Right forelimb (tissue), 1 donor: ENCODE measurements at regions not wholly inside any gene's neighbourhood (a gene's known extent, or its start where the extent isn't known, plus 50 kb on each side); places are given as distances from the start of the nearest gene placed in this dataset.
"Not testable (repeated sequence)": the region's sequence is repeated elsewhere in the genome, so short reads cannot be mapped to it uniquely, and the experiment has no call there.

Source experiments
- DNase-seq: peaks from one replicate; pipeline ENCODE4 v3.0.0-alpha.2; 2018

DNA sequence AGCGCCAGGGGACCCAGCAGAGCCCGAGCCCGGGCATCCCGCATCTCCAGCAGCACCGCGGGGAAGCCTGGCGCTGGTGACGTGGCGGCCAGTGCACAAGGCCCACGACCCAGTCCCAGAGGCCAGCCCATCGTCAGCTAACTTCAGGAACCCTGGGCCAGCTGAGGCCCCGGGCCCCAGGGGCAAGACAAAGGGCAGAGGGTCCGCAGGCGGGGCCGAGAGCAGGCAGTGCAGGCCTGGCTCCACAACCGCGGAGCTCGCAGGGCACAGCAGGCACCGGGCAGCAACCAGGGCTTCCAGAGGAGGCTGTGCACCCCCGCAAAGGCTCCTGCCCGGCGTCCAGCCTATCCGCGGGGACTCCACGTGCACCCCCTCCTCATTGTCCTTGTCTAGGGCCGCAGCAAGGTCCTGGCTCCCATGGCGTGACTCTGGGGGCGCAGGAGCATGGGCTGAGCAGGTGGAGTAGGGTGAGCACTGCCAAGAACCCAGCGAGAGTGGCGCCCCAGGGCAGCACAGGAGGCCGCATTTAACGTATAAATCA is 352.5 kb downstream of the KCNJ18 start:
- DNase-seq, result not testable (repeated sequence)

- not testable (repeated sequence) for DNase-seq
These were observed 355.2 kb downstream of the KCNJ18 start for GRCh38 chr17:22047521-22047920.

- DNase-seq, result not testable (repeated sequence)
These were observed 355.9 kb downstream of the KCNJ18 start for GRCh38 chr17:22048226-22048625.

DNA sequence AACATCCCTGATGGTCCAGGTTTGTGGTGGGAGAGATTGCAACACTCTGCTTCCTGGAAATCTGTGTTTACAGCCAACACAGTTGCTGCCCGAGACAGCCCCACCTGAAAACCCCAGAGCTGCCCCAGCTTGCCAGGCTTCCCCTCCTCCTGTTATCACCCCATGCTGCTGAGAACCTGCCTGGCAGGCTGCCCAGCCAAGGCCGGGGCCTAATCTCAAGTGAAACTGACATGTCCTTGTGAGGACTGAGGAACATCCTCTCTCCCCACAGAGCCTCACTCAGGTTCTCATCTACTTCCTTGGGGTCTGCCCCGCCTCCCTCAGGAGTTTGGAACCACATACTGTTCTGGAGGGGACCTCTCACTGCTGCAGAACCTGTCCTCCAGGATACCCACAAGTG is 358.4 kb downstream of the KCNJ18 start:
- not testable (repeated sequence) for DNase-seq

DNA sequence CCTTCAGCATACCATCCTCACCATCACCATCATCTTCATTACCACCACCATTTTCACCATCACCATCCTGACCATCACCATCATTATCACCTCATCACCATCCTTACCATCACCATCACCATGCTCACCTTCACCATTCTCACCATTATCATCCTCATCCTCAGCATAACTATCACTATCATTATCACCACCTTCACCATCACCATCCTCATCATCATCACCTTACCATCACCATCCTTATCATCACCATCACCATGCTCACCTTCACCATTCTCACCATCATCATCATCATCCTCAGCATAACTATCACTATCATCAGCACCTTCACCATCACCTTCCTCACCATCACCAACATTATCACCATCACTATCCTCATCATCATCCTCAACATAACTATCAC is 360.4 kb downstream of the KCNJ18 start:
- DNase-seq, result not testable (repeated sequence)

DNA sequence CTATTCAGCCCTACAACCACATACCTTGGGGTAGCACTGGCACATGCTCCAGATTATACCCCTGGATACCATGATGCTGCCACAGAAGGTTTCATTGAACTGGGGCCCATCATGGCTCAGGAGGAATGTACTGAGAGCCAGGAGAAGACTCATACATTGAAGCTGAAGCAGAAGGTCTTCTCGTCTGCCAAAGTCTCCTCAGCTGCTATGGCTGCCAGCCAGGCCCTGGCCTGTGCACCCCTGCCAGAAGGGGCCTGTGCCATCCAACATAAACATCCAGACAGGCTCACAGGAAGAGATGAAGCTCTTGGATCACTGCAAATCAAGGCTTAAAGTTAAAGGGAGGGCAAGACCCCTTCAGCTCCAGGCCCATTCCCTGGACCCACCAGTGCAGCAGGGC is 364.2 kb downstream of the KCNJ18 start:
- not testable (repeated sequence) for DNase-seq

DNA sequence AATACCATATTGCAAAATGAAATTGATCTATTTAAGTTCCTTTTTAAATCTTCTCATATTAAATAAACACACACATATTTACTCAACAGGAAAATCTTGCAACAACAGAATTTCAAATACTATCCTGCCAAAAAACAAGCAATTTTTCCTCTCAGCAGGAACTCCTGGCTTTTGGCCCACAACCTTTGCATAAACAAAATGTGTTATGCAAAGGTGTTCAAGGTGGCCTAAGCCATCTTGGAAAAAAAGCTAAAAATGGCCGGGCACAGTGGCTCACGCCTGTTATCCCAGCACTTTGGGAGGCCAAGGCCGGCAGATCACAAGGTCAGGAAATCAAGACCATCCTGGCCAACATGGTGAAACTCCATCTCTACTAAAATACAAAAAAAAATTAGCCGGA is 383.6 kb downstream of the KCNJ18 start:
- not testable (repeated sequence) for DNase-seq

DNA sequence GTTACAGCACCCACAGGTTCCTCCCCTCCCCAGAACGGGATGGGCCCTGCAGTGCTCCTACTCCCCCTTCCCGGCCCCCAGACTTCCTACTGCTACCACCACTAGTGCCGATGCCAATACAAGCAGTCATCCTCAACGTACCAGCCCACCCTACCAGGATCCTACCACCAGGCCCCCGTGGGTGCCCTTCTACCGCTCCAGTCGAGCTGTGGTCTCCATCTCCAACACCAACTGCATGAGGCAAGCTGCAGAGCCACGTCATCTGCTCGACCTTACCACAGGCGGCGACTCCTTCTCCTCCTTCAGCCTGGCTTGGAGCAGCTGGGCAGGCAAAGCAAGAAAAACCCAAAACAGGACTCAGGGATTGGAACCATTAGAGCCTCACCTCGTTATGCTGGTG is 396.3 kb downstream of the KCNJ18 start:
- not testable (repeated sequence) for DNase-seq

GRCh38 chr17:22090263-22090935 is 398.1 kb downstream of the KCNJ18 start:
- DNase-seq, result no peak

GRCh38 chr17:22091041-22091679 is 398.8 kb downstream of the KCNJ18 start:
- DNase-seq, result not testable (repeated sequence)

DNA sequence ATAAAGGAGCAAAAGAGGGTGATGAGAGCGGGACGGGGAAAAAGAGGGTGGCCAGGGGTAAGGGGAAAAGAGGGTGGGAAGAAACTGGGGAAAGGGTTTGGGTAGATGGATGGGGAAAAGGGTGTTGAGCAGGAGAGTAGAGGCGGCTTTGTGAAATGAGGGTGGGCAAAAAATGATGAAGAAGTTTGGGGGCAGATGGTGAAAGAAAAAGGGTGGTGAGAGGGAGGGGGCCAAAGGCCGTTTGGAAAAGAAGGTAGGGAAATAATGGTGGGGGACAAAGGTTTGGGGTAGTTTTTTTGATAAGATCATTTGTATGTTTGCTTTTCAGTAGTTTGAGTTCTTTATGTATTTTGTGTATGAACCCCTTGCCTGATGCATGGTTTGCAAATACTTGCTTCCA is 399.5 kb downstream of the KCNJ18 start:
- not testable (repeated sequence) for DNase-seq

DNA sequence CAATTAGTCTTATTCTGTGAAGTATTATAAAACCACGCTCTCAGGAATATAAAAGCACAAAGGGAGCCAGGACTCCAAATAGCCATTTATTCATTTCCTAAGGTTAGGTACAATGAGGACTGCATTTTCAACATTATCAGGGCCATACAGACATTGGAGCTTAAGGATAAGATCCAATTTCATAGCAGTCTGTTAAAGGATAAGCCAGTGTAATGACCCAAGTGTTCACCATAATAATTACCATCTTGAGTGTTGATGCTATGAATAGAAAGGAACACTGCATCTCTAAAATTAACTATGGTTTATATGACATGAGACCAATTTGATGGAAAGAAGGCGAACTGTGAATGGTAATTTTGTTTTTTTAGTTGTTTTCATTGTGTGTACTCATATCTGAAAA is 403.1 kb downstream of the KCNJ18 start:
- DNase-seq, result not testable (repeated sequence)

- DNase-seq, result not testable (repeated sequence)
These were observed 407.3 kb downstream of the KCNJ18 start for GRCh38 chr17:22099633-22100032.

GRCh38 chr17:22102177-22102576 is 409.9 kb downstream of the KCNJ18 start:
- no peak for DNase-seq

GRCh38 chr17:22116720-22117119 is 424.4 kb downstream of the KCNJ18 start:
- not testable (repeated sequence) for DNase-seq

DNA sequence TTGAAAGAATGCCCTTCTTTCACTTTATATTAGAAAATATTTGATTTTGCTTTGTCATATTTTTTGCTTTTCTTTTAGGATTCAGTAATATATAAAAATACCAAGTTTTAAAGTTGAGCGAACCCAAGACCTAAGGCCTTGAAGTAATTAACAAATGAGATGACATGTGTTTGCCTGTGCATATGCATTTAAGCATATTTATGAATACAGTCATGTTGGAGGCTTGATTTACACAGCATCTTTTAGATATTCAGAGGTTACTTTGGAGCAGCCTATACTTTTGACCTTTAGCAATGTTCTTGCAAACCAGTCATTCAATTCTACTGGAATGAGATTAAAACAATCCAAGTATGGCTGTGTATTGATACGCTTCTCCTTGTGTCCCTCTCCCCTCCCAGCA is 425.1 kb downstream of the KCNJ18 start:
- DNase-seq, result not testable (repeated sequence)

DNA sequence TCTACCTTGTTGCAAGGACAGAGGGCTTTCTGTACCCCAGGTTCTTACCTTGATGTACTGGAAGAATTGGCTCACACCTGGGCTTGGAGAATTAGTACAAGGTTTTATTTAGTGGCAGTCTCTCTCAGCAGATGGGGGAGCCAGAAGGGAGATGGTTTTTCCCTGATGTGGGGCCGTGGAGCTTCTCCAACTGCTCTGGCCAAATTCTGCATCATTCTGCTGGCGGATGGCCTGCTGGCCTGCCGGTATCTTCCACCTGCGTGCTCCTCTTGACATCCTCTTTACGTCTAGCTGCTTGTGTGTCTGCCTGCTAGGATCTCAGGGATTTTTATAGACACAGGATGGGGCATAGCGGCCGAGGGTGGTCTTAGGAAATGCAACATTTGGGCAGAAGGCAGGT is 426.7 kb downstream of the KCNJ18 start:
- not testable (repeated sequence) for DNase-seq

DNA sequence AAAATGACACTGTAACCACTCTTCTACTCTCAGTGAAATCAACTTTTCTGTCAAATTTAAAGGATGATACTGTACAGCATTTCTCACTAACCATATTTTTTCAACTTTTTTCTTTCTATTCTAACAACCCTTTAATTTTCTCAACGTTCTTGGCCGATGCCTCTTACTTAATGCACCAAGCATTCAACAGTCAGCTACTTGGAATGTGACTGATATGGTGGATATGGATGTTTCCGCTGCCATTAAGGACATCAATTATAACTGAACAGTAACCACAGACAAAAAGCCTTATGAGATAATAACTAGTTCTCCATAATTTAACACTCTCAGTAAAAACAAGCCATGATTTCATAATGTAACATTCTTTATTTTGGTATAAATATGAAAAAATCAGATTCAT is 427.4 kb downstream of the KCNJ18 start:
- DNase-seq, result not testable (repeated sequence)

DNA sequence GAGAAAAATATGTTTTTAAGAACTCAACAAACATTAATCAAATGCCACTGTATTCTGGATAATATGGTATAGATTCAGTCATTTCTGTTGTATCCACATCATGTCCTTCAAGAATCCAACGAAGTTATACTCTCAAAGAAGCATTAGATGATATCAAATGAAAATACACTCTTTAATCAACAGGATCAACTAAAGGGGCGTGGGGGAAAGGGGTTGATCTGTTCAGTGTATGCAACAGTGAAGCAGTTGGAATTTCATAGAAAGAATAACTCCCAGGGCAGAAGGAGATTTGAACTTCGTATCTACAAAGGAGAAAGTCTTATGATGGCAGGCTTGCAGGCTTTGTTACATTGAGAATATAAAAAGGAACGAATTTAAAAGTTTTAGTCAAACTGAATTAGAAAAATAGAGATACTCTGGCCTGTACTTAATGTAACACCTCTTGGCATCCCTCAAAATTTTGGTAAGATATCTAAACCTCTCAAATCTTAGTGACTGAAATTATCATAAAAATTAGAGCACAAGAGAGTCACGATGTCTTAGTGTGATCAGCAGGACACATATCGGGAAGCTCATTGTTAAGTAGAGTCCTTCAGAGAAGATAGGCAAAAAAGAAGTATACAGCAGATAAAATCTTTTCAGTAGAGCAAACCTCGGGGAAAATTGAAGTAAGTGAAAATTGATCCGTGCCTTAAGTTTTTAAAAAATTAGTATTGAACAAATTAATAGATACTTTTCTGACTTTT is 431.4 kb downstream of the KCNJ18 start:
- no peak for DNase-seq

DNA sequence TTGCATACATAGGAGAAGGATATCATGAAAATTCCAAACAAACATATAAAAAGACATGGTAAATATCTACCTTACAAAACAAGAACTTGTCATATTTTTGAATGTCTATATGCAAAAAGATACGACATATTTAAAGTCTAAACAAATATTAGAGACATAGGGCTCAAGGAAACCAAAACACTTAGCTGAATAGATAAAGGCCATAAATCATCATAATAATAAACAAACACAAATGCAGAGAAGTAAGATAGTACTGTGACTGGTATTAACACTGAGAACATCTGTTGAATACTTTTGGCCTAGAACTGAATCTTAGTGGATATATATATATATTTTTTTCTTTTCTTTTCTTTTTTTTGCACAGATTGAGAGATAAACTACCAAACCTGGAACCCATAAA is 435.8 kb downstream of the KCNJ18 start:
- no peak for DNase-seq

DNA sequence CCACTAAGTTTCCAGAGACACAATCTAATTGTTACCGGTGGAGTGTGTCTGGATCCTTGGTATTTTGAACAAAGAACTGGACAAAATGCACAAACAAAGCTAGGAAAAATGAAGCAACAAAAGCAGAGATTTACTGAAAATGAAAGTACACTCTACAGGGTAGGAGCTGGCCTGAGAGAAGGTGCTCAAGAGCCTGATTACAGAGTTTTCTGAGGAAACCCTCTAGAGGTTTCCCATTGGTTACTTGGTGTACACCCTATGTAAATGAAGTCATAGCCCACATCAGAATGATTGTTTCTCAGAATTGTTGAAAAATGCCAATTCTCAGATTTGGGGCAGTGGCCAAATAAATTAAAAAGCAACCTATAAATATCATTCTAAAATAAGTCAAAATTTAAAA is 436.4 kb downstream of the KCNJ18 start:
- DNase-seq, result no peak

GRCh38 chr17:22129920-22130319 is 437.6 kb downstream of the KCNJ18 start:
- not testable (repeated sequence) for DNase-seq

- no peak for DNase-seq
These were observed 439.4 kb downstream of the KCNJ18 start for GRCh38 chr17:22131740-22132139.
